Ishikawa (cell line): ENCODE measurements at regions not wholly inside any gene's neighbourhood (a gene's known extent, or its start where the extent isn't known, plus 50 kb on each side); places are given as distances from the start of the nearest gene placed in this dataset.

Experiments used
- CEBPB ChIP-seq: IDR thresholded peaks from 2 replicates; pipeline ENCODE4 v1.6.1; 2012
- CREB1 ChIP-seq: IDR thresholded peaks from 2 replicates; pipeline ENCODE4 v1.6.1; 2012; ENCODE audit warnings: low read depth
- EP300 ChIP-seq: IDR thresholded peaks from 2 replicates; pipeline ENCODE4 v1.6.1; 2012; ENCODE audit warnings: borderline replicate concordance
- NFIC ChIP-seq: IDR thresholded peaks from 2 replicates; pipeline ENCODE4 v1.6.1; 2012
- RAD21 ChIP-seq: IDR thresholded peaks from 2 replicates; pipeline ENCODE4 v1.6.1; 2012; ENCODE audit warnings: low read depth
- TAF1 ChIP-seq: IDR thresholded peaks from 2 replicates; pipeline ENCODE4 v1.6.1; 2012; ENCODE audit warnings: low read depth, mild to moderate bottlenecking
- TCF12 ChIP-seq: IDR thresholded peaks from 2 replicates; pipeline ENCODE4 v1.6.1; 2012; ENCODE audit warnings: low read depth
- YY1 ChIP-seq: IDR thresholded peaks from 2 replicates; pipeline ENCODE4 v1.6.1; 2012; ENCODE audit warnings: low read depth
- TF ChIP-seq, protein P1 (sequence below): IDR thresholded peaks from 2 replicates; pipeline ENCODE4 v1.6.1; 2012; ENCODE audit warnings: low read depth, mild to moderate bottlenecking
- TF ChIP-seq, protein P2 (sequence below): IDR thresholded peaks from 2 replicates; pipeline ENCODE4 v1.6.1; 2012
- TF ChIP-seq, protein P3 (sequence below): IDR thresholded peaks from 2 replicates; pipeline ENCODE4 v1.6.1; 2012

DNA sequence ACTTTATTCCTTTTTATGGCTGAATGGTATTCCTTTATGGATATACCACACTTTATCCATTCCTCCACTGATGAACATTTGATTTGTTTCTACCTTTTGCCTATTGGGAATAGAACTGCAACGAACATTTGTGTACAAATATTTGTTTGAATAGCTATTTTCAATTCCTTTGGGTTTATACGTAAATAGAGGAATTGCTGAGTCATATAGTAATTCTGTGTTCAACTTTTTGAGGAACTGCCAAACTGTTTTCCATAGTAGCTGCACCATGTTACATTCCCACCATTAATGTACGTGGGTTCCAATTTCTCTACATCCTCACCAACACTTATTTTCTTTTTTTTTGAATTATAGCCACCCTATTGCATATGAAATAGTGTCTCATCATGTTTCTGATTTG is 156.5 kb upstream of the ATP6AP2 start:
- TF ChIP-seq NFIC: no peak
- TF ChIP-seq RAD21: no peak
- TF ChIP-seq EP300: no peak
- TF ChIP-seq TCF12: no peak
- TF ChIP-seq, protein P1, sequence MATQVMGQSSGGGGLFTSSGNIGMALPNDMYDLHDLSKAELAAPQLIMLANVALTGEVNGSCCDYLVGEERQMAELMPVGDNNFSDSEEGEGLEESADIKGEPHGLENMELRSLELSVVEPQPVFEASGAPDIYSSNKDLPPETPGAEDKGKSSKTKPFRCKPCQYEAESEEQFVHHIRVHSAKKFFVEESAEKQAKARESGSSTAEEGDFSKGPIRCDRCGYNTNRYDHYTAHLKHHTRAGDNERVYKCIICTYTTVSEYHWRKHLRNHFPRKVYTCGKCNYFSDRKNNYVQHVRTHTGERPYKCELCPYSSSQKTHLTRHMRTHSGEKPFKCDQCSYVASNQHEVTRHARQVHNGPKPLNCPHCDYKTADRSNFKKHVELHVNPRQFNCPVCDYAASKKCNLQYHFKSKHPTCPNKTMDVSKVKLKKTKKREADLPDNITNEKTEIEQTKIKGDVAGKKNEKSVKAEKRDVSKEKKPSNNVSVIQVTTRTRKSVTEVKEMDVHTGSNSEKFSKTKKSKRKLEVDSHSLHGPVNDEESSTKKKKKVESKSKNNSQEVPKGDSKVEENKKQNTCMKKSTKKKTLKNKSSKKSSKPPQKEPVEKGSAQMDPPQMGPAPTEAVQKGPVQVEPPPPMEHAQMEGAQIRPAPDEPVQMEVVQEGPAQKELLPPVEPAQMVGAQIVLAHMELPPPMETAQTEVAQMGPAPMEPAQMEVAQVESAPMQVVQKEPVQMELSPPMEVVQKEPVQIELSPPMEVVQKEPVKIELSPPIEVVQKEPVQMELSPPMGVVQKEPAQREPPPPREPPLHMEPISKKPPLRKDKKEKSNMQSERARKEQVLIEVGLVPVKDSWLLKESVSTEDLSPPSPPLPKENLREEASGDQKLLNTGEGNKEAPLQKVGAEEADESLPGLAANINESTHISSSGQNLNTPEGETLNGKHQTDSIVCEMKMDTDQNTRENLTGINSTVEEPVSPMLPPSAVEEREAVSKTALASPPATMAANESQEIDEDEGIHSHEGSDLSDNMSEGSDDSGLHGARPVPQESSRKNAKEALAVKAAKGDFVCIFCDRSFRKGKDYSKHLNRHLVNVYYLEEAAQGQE: no peak
- TF ChIP-seq, protein P2, sequence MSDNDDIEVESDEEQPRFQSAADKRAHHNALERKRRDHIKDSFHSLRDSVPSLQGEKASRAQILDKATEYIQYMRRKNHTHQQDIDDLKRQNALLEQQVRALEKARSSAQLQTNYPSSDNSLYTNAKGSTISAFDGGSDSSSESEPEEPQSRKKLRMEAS: no peak
- no peak for TF ChIP-seq CREB1
- no peak for TF ChIP-seq CEBPB
- TF ChIP-seq TAF1: no peak
- TF ChIP-seq, protein P3, sequence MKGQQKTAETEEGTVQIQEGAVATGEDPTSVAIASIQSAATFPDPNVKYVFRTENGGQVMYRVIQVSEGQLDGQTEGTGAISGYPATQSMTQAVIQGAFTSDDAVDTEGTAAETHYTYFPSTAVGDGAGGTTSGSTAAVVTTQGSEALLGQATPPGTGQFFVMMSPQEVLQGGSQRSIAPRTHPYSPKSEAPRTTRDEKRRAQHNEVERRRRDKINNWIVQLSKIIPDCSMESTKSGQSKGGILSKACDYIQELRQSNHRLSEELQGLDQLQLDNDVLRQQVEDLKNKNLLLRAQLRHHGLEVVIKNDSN: no peak
- TF ChIP-seq YY1: no peak
